GM12875 (cell line): ENCODE measurements at regions not wholly inside any gene's neighbourhood (a gene's known extent, or its start where the extent isn't known, plus 50 kb on each side); places are given as distances from the start of the nearest gene placed in this dataset.

Experiments
- H3K4me3 ChIP-seq: one replicate; pipeline ENCODE4 v1.5.1; 2011; ENCODE audit warnings: low read depth, low read length, control low read depth
- CTCF ChIP-seq: IDR thresholded peaks from 2 replicates; pipeline ENCODE4 v1.5.1; 2011; ENCODE audit warnings: low read depth, mild to moderate bottlenecking, control low read depth, inconsistent platforms, low read length, moderate library complexity, borderline replicate concordance; ENCODE audit not compliant: insufficient read depth

DNA sequence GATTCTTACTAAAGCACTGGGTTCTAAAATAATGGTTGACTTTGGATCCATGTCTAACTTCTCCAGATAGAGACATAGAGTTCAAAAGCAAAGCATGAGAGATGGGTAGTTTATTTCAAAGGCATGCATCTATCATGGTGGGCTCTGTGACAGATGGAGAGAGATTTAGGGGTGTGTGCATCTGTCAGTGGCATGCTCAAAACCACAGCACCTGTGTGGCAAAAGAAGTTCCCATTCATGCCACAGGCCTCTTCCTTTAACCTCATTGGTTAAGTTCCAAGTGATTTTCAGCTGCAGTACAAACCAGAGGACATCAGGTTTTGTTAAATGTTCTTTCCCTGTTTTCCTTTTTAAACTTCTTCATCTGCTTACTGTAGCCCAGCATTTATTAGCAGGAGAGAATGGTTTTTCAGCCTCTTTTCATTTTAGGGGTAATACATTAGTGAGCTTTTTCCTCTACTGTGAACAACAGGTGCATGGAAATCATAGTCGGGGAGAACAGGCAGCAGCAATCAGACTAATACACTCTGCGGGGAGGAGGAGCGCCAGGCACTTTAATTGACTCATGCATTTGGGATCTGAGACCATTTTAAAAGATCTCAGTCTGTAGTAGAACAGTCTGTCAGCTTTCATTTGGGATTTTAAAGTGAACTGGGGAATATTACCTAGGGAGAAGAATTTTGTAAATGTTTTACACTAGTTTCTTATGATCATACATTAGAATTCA lies 52.4 kb upstream of the UPP2 start:
- no peak overlapping the region for H3K4me3 ChIP-seq
- TF ChIP-seq CTCF: no peak

- no peak overlapping the region for H3K4me3 ChIP-seq
- no peak for TF ChIP-seq CTCF
These were observed 53.3 kb upstream of the UPP2 start for GRCh38 chr2:158048327-158048726.

DNA sequence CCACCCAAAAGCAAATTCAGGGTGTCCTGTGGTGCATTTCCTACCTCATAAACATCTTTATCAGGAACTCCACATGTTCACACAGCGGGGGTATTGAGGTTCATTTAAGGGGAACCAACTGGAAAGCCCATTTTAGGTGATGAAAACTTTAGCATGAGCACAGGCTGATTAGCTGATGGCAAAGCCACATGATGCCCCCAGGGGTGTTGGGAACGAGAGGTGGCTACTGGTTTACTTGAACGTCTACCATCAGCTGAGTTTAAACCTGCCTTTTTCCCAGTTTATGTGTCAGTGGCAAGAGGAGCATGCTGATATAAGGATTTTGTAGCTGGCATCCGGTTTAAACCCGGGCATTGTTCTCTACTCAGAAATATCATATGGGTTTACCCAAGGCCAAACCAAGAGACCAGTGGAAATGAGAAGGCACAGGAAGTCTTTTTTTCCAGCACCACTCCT lies 54.5 kb upstream of the UPP2 start:
- H3K4me3 ChIP-seq: no peak overlapping the region
- TF ChIP-seq CTCF: no peak

DNA sequence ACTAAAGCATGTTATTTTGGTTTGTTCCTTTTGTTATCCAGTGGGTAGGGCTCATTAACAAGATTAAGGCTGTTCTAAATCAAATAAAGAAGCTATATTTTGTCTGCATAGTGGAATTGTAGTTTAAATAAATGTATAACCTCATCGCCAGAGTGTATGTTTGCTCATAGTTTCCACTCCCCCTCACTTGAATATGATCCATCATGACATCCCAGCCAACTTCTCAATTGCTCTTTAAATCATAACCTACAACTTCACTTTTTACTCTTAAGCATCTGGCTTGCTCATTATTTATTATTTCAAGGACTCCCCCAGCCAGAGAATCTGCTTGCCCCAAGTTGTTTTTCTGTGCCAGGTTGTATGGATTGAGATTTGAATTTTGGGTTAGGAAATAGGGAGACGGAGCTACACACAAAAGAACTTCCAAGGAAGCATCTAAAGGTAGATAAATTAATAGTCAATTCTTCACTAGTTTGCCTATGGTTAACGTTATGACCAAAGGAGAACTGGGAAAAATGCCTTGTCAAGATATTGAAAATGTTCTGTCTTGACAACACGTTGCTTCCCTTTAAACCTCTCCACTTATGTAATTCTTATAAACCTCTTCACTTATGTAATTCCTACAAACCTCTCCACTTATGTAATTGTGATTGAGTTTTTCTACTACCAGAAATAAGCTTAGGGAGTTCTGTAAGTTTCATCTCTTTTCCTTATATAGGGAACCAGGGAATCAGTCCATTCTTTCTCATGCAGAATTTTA lies 55.4 kb upstream of the UPP2 start:
- no peak for TF ChIP-seq CTCF
- H3K4me3 ChIP-seq: no peak overlapping the region

GRCh38 chr2:158045362-158045761 lies 56.3 kb upstream of the UPP2 start:
- TF ChIP-seq CTCF: no peak
- no peak overlapping the region for H3K4me3 ChIP-seq

- no peak for TF ChIP-seq CTCF
These were observed 58.3 kb upstream of the UPP2 start for GRCh38 chr2:158043181-158043948.

More at GRCh38 chr2:158043181-158043948, 58.3 kb upstream of the UPP2 start:
- H3K4me3 ChIP-seq: no peak overlapping the region
